ENCODE measurements at regions not wholly inside any gene's neighbourhood (a gene's known extent, or its start where the extent isn't known, plus 50 kb on each side); places are given as distances from the start of the nearest gene placed in this dataset.

GRCh38 chr18:46320928-46321711 is 216.9 kb downstream of the HAUS1 start:
- DNase-seq, result no peak
- H3K27me3 Mint-ChIP-seq, result no peaks in the 10 kb centered on the region

GRCh38 chr18:46321955-46322354 is 217.8 kb downstream of the HAUS1 start:
- no peak for ATAC-seq (replicated peaks)
- no peaks in the 10 kb centered on the region for H3K36me3 Mint-ChIP-seq
- H3K27me3 Mint-ChIP-seq, result no peaks in the 10 kb centered on the region

More at GRCh38 chr18:46320928-46321711, 216.9 kb downstream of the HAUS1 start:
- Mint-ChIP-seq H3K4me3 (no peak overlapping the region), H3K36me3 (no peaks in the 10 kb centered on the region), H3K27ac (no peak overlapping the region), H3K9me3 (no peaks in the 10 kb centered on the region), H3K4me1 (peaks cover 13 to 20% of the 10 kb centered on the region in 2 donors)
- peak; percentile 64 to 76 for ATAC-seq (replicated peaks)

DNA sequence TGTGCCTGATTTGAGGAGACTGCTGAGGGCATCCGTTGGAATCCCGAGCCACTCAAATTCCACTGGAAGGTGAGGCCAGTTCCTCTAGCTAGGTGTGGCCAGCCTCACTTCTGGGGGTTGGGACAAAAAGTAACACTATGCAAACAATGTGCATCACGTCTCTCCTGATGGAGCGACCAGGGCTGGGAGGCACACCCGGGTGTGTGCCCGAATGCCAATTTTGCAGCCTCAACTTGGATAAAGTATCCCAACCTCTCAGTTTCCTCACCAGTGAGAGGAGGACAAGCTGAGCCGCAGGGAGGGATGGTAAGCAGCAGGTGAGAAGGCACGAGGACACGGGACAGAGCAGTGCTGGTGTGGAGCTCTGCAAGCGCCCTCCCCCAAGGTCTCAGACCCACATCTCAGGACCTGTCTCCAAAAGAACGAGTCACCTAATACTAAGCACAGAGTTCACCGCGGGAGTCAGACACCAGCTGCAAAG is 218.3 kb downstream of the HAUS1 start:
- Mint-ChIP-seq H3K4me1 (peaks cover 13 to 20% of the 10 kb centered on the region in 2 donors), H3K27me3 (no peaks in the 10 kb centered on the region), H3K27ac (no peak overlapping the region), H3K4me3 (no peak overlapping the region), H3K36me3 (no peaks in the 10 kb centered on the region), H3K9me3 (no peaks in the 10 kb centered on the region)
- DNase-seq (no peak), ATAC-seq (replicated peaks) (no peak)

More at GRCh38 chr18:46321955-46322354, 217.8 kb downstream of the HAUS1 start:
- Mint-ChIP-seq H3K4me1 (peaks cover 13 to 20% of the 10 kb centered on the region in 2 donors), H3K9me3 (no peaks in the 10 kb centered on the region), H3K27ac (no peak overlapping the region), H3K4me3 (no peak overlapping the region)
- DNase-seq, result no peak

DNA sequence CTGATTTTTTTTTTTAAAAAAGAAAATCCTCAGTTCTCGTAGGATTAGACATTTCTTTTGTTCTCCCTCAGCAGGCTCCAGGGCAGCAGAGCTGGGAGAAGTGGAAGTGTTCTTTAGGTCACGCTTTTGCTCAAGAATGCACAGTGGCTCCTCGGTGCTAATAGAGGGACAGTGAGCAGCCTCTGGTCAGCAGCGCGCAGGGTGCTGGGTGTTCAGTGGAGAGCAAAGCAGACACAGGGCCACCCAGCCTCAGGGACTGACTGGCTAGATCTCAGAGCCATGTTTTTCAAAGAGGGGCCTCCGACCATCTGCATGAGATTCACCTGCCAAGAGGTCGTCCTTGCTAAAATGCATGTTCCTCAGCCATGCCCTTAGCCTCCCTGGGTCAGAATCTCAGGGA is 218.8 kb downstream of the HAUS1 start:
- no peaks in the 10 kb centered on the region for H3K27me3 Mint-ChIP-seq
- H3K4me3 Mint-ChIP-seq, result no peak overlapping the region
- no peak overlapping the region for H3K27ac Mint-ChIP-seq
- ATAC-seq (replicated peaks) (no peak), DNase-seq (no peak)
- H3K4me1 Mint-ChIP-seq, result peaks cover 13 to 20% of the 10 kb centered on the region in 2 donors
- no peaks in the 10 kb centered on the region for H3K36me3 Mint-ChIP-seq
- no peaks in the 10 kb centered on the region for H3K9me3 Mint-ChIP-seq

DNA sequence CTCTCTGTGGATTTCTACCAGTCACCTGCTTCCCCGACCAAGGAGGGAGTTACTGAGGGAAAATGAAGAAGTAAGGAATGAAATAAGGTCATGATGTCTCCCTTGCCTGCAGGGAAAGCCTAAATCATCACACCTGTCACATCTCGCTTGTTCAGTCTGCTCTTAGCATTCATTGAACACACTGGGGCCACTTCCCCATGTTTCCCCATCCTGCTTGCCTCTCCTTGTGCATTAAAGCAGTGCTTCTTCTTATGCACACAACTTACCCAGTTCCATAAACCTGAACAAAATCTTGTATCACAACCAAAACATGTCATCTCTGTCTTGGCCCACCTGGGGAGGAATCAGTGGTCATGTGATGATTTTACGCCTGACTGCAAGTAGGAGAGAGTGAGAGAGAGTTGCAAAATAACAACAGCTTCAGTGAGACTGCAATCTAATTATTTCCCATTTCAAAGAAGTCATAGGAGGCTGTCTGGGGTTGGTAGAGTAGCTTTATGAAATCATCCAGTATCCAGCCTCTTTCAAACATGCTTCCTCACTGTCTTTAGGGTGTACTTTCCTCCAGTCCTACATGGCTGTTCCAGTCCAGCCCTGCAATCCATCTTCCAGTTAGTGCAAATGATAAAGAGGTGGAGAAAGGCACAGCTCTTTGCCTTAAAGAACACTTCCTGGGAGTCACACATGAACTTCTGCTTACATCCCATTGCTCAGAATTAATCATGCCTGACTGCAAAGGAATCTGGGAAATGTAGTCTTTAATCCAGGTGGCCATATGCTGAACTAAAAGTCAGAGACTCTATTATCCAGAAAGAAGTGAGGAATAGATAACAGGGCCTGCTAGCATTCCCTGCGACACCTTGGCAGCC is 220.1 kb downstream of the HAUS1 start:
- H3K27ac Mint-ChIP-seq, result no peak overlapping the region
- ATAC-seq (replicated peaks) (peak; percentile 46 to 64), DNase-seq (no peak)
- H3K27me3 Mint-ChIP-seq, result peaks cover 7 to 8% of the 10 kb centered on the region in 2 donors
- H3K4me1 Mint-ChIP-seq, result peaks cover 13 to 20% of the 10 kb centered on the region in 2 donors
- no peaks in the 10 kb centered on the region for H3K9me3 Mint-ChIP-seq
- no peak overlapping the region for H3K4me3 Mint-ChIP-seq
- no peaks in the 10 kb centered on the region for H3K36me3 Mint-ChIP-seq

- DNase-seq, result no peak
- Mint-ChIP-seq H3K36me3 (no peaks in the 10 kb centered on the region), H3K27ac (no peak overlapping the region), H3K4me3 (no peak overlapping the region), H3K4me1 (peaks cover 11 to 20% of the 10 kb centered on the region in 2 donors), H3K9me3 (no peaks in the 10 kb centered on the region), H3K27me3 (peaks cover 12 to 16% of the 10 kb centered on the region in 2 donors)
- no peak for ATAC-seq (replicated peaks)
These were observed 221.7 kb downstream of the HAUS1 start for GRCh38 chr18:46325895-46326294.

GRCh38 chr18:46329736-46330246 is 225.6 kb downstream of the HAUS1 start:
- ATAC-seq (replicated peaks) (no peak), DNase-seq (no peak)
- Mint-ChIP-seq H3K4me1 (peaks cover 10 to 15% of the 10 kb centered on the region in 2 donors), H3K4me3 (no peak overlapping the region), H3K36me3 (no peaks in the 10 kb centered on the region), H3K27ac (no peak overlapping the region), H3K9me3 (no peaks in the 10 kb centered on the region), H3K27me3 (peaks cover 37 to 44% of the 10 kb centered on the region in 2 donors)

GRCh38 chr18:46331316-46331715 is 227.1 kb downstream of the HAUS1 start:
- H3K4me1 Mint-ChIP-seq, result peaks cover 17 to 28% of the 10 kb centered on the region in 2 donors
- peaks cover 53 to 59% of the 10 kb centered on the region in 2 donors for H3K27me3 Mint-ChIP-seq
- H3K4me3 Mint-ChIP-seq, result no peak overlapping the region
- H3K9me3 Mint-ChIP-seq, result no peaks in the 10 kb centered on the region
- ATAC-seq (replicated peaks) (no peak), DNase-seq (no peak)
- H3K27ac Mint-ChIP-seq, result no peak overlapping the region
- H3K36me3 Mint-ChIP-seq, result no peaks in the 10 kb centered on the region

GRCh38 chr18:46332286-46332801 is 228.2 kb downstream of the HAUS1 start:
- no peaks in the 10 kb centered on the region for H3K36me3 Mint-ChIP-seq
- DNase-seq (no peak), ATAC-seq (replicated peaks) (no peak)
- no peaks in the 10 kb centered on the region for H3K9me3 Mint-ChIP-seq
- peaks cover 62 to 69% of the 10 kb centered on the region in 2 donors for H3K27me3 Mint-ChIP-seq
- no peak overlapping the region for H3K4me3 Mint-ChIP-seq
- no peak overlapping the region for H3K27ac Mint-ChIP-seq
- H3K4me1 Mint-ChIP-seq, result peaks cover 17 to 28% of the 10 kb centered on the region in 2 donors

GRCh38 chr18:46332921-46333341 is 228.7 kb downstream of the HAUS1 start:
- Mint-ChIP-seq H3K9me3 (no peaks in the 10 kb centered on the region), H3K4me3 (peak overlapping the region; percentile 47 to 64), H3K36me3 (no peaks in the 10 kb centered on the region), H3K27me3 (peaks cover 67 to 75% of the 10 kb centered on the region in 2 donors), H3K4me1 (peaks cover 17 to 28% of the 10 kb centered on the region in 2 donors), H3K27ac (no peak overlapping the region)
- DNase-seq, result no peak
- peak in 1 of 2 donors; percentile 27 for ATAC-seq (replicated peaks)

DNA sequence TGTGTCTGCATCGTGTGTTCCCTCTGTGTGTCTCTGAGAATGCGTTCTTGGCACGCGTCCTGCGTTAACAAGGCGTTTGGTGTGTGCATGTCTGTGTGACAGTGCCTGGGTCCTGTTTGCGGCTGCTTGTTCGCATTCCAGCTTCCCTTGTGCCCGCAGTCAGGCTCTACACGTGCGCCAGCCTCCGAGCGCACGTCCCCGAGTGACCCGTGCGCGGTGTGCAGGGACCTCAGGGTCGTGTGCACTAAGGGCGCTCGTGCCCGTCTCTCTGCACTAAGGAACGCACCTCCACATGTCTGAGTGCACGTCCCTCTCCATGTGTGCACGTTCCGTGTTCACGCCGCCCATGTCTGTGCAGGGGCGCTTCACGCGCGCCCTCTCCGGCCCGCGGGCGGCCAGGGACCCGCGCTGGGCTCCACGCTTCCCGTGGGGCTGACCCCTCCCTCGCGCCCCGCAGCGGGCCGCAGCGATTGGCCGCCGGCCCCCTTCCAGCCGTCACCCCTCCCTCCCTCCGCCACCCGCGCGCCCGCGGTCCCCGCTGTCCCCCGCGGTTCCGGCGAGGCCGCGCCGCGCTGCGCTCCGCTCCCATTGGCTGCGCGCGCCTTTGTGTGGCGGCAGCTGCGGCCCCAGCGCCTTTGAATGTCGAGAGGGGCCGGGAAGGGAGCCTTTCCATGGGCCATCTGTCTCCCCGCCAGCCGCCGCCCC is 229.4 kb downstream of the HAUS1 start:
- no peaks in the 10 kb centered on the region for H3K9me3 Mint-ChIP-seq
- peak overlapping the region; percentile 47 to 64 for H3K4me3 Mint-ChIP-seq
- no peaks in the 10 kb centered on the region for H3K36me3 Mint-ChIP-seq
- peaks cover 17 to 28% of the 10 kb centered on the region in 2 donors for H3K4me1 Mint-ChIP-seq
- H3K27ac Mint-ChIP-seq, result no peak overlapping the region
- ATAC-seq (replicated peaks) (peak; percentile 48 to 67), DNase-seq (no peak)
- H3K27me3 Mint-ChIP-seq, result peaks cover 67 to 80% of the 10 kb centered on the region in 2 donors

- Mint-ChIP-seq H3K4me1 (peaks cover 17 to 28% of the 10 kb centered on the region in 2 donors), H3K27ac (peak overlapping the region; percentile 16), H3K9me3 (no peaks in the 10 kb centered on the region), H3K27me3 (peaks cover 60 to 75% of the 10 kb centered on the region in 2 donors), H3K4me3 (peak overlapping the region; percentile 81), H3K36me3 (no peaks in the 10 kb centered on the region)
- no peak for ATAC-seq (replicated peaks)
- no peak for DNase-seq
These were observed 230.7 kb downstream of the HAUS1 start for GRCh38 chr18:46334868-46335281.

- Mint-ChIP-seq H3K27me3 (peaks cover 61 to 75% of the 10 kb centered on the region in 2 donors), H3K4me3 (peak overlapping the region; percentile 65 to 81), H3K4me1 (peaks cover 17 to 28% of the 10 kb centered on the region in 2 donors), H3K36me3 (no peaks in the 10 kb centered on the region), H3K9me3 (no peaks in the 10 kb centered on the region), H3K27ac (peak overlapping the region; percentile 20)
- ATAC-seq (replicated peaks), result no peak
- no peak for DNase-seq
These were observed 231.4 kb downstream of the HAUS1 start for GRCh38 chr18:46335534-46336101.
